ENCODE measurements at regions not wholly inside any gene's neighbourhood (a gene's known extent, or its start where the extent isn't known, plus 50 kb on each side); places are given as distances from the start of the nearest gene placed in this dataset.

GRCh38 chr7:63054191-63054661, 944.4 kb upstream of the ZNF722 start:
- TF ChIP-seq, protein P1, sequence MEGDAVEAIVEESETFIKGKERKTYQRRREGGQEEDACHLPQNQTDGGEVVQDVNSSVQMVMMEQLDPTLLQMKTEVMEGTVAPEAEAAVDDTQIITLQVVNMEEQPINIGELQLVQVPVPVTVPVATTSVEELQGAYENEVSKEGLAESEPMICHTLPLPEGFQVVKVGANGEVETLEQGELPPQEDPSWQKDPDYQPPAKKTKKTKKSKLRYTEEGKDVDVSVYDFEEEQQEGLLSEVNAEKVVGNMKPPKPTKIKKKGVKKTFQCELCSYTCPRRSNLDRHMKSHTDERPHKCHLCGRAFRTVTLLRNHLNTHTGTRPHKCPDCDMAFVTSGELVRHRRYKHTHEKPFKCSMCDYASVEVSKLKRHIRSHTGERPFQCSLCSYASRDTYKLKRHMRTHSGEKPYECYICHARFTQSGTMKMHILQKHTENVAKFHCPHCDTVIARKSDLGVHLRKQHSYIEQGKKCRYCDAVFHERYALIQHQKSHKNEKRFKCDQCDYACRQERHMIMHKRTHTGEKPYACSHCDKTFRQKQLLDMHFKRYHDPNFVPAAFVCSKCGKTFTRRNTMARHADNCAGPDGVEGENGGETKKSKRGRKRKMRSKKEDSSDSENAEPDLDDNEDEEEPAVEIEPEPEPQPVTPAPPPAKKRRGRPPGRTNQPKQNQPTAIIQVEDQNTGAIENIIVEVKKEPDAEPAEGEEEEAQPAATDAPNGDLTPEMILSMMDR (IDR thresholded peaks at IDR 0.05), result no peak
- TF ChIP-seq POLR2A (IDR thresholded peaks at IDR 0.05), result no peak

Data from esophagus squamous epithelium (tissue), 4 donors.